IMR-90 (cell line): ENCODE measurements at regions not wholly inside any gene's neighbourhood (a gene's known extent, or its start where the extent isn't known, plus 50 kb on each side); places are given as distances from the start of the nearest gene placed in this dataset.

Experiments used
- ATAC-seq: fragments of 200-7000 bp; cut with Tn5 transposase; 2 replicates; pipeline ENCODE4 v1.9.1; 2020; ENCODE audit warnings: low read depth, mild to moderate bottlenecking, moderate library complexity
- BruUV-seq: library from RNA; stranded (reverse); fragments of 400-500 nt; replicated peaks from 2 replicates; lab custom pipeline; 2021; lab: Mats Ljungman, UMichigan
- CTCF ChIA-PET: fragments of 300-600 bp; formaldehyde crosslinking; extraction: SDS; loops from one replicate; lab custom pipeline; 2021; ENCODE audit warnings: antibody characterized with exemption; lab: Yijun Ruan, JAX
- POLR2A ChIA-PET: fragments of 300-600 bp; sonication (Branson Sonifier 250); formaldehyde crosslinking; loops from one replicate; lab custom pipeline; 2022; ENCODE audit warnings: antibody characterized with exemption; ENCODE audit not compliant: unreplicated experiment; lab: Charles Lee
- DNase-seq: peaks from one replicate; pipeline ENCODE4 v3.0.0; 2013
- H2AFZ ChIP-seq: replicated peaks from 2 replicates; pipeline ENCODE3; 2013; ENCODE audit warnings: low read length, mild to moderate bottlenecking; ENCODE audit not compliant: poor library complexity
- H2AK5ac ChIP-seq: 2 replicates; pipeline ENCODE4 v1.6.1; 2013; ENCODE audit warnings: low read depth, low read length, inconsistent platforms
- H2AK9ac ChIP-seq: replicated peaks from 2 replicates; pipeline ENCODE3; 2013; ENCODE audit warnings: mild to moderate bottlenecking, low read depth, low read length, moderate library complexity; ENCODE audit not compliant: poor library complexity
- H2BK120ac ChIP-seq: 2 replicates; pipeline ENCODE4 v1.6.1; 2013; ENCODE audit warnings: low read depth, low read length, inconsistent platforms
- H2BK15ac ChIP-seq: 3 replicates; pipeline ENCODE4 v1.6.1; 2013; ENCODE audit warnings: low read depth, low read length, inconsistent platforms
- H2BK20ac ChIP-seq: 2 replicates; pipeline ENCODE4 v1.6.1; 2013; ENCODE audit warnings: low read depth, mild to moderate bottlenecking, inconsistent platforms, low read length, moderate library complexity
- H2BK5ac ChIP-seq: 2 replicates; pipeline ENCODE4 v1.6.1; 2013; ENCODE audit warnings: mild to moderate bottlenecking, low read depth, low read length, inconsistent platforms; ENCODE audit not compliant: poor library complexity, severe bottlenecking
- H3K14ac ChIP-seq: replicated peaks from 2 replicates; pipeline ENCODE4 v1.6.1; 2013; ENCODE audit warnings: low read depth, low read length, inconsistent platforms
- H3K18ac ChIP-seq: 2 replicates; pipeline ENCODE4 v1.6.1; 2013; ENCODE audit warnings: low read depth, low read length, control low read depth
- H3K23ac ChIP-seq: 2 replicates; pipeline ENCODE4 v1.6.1; 2013; ENCODE audit warnings: low read depth, low read length, inconsistent platforms
- H3K27ac ChIP-seq: 2 replicates; pipeline ENCODE4 v1.5.1; 2013; ENCODE audit warnings: mild to moderate bottlenecking, control low read depth, low read length; ENCODE audit not compliant: insufficient read depth
- H3K27me3 ChIP-seq: 2 replicates; pipeline ENCODE4 v1.6.1; 2013; ENCODE audit warnings: low read length; ENCODE audit not compliant: control insufficient read depth, insufficient read depth
- H3K36me3 ChIP-seq: 2 replicates; pipeline ENCODE4 v1.6.1; 2013; ENCODE audit warnings: low read length, mixed read lengths; ENCODE audit not compliant: control insufficient read depth, insufficient read depth
- H3K4ac ChIP-seq: 2 replicates; pipeline ENCODE4 v1.6.1; 2013; ENCODE audit warnings: low read depth, low read length, inconsistent platforms
- H3K4me1 ChIP-seq: 2 replicates; pipeline ENCODE4 v1.6.1; 2013; ENCODE audit warnings: low read length, mixed read lengths; ENCODE audit not compliant: control insufficient read depth, insufficient read depth
- H3K4me2 ChIP-seq: 2 replicates; pipeline ENCODE4 v1.6.1; 2013; ENCODE audit warnings: low read depth, mild to moderate bottlenecking, control low read depth, low read length, moderate library complexity
- H3K4me3 ChIP-seq: 2 replicates; pipeline ENCODE4 v1.5.1; 2013; ENCODE audit warnings: low read depth, mild to moderate bottlenecking, control low read depth, low read length, moderate library complexity; ENCODE audit not compliant: insufficient read depth
- H3K56ac ChIP-seq: 2 replicates; pipeline ENCODE4 v1.6.1; 2013; ENCODE audit warnings: low read length, inconsistent platforms; ENCODE audit not compliant: insufficient read depth; ENCODE audit errors: extremely low read depth
- H3K79me1 ChIP-seq, 2 experiments: 2 replicates each; pipeline ENCODE4 v1.6.1; 2013; ENCODE audit warnings: low read length in 2 of 2, inconsistent platforms in 1 of 2, low read depth in 1 of 2
- H3K9ac ChIP-seq: 2 replicates; pipeline ENCODE4 v1.6.1; 2013; ENCODE audit warnings: low read depth, low read length, control low read depth
- H3K9me1 ChIP-seq: 2 replicates; pipeline ENCODE4 v1.6.1; 2013; ENCODE audit warnings: low read length, inconsistent platforms; ENCODE audit not compliant: insufficient read depth
- H3K9me3 ChIP-seq: 2 replicates; pipeline ENCODE4 v1.6.1; 2013; ENCODE audit warnings: low read length; ENCODE audit not compliant: control insufficient read depth, insufficient read depth
- H4K20me1 ChIP-seq: 2 replicates; pipeline ENCODE4 v1.6.1; 2013; ENCODE audit warnings: low read length, inconsistent platforms; ENCODE audit not compliant: insufficient read depth
- H4K5ac ChIP-seq: 2 replicates; pipeline ENCODE4 v1.6.1; 2013; ENCODE audit warnings: mild to moderate bottlenecking, low read depth, low read length, control low read depth
- H4K8ac ChIP-seq, 2 experiments: 2 replicates each; pipeline ENCODE4 v1.6.1; 2013; ENCODE audit warnings: low read depth in 2 of 2, low read length in 2 of 2, control low read depth in 1 of 2, inconsistent platforms in 1 of 2
- H4K91ac ChIP-seq: 2 replicates; pipeline ENCODE4 v1.6.1; 2013; ENCODE audit warnings: low read depth, low read length, inconsistent platforms; ENCODE audit not compliant: insufficient read depth
- BHLHE40 ChIP-seq: fragments of 150-350 bp; IDR thresholded peaks from 2 replicates; pipeline ENCODE4 v1.6.1; 2016; ENCODE audit warnings: mild to moderate bottlenecking, low read depth, low read length
- CEBPB ChIP-seq: IDR thresholded peaks from 2 replicates; pipeline ENCODE4 v1.6.1; 2012; ENCODE audit warnings: low read depth, low read length, improper control_type of control experiment
- CHD1 ChIP-seq: IDR thresholded peaks from 2 replicates; pipeline ENCODE4 v1.6.1; 2012; ENCODE audit warnings: low read depth, low read length, improper control_type of control experiment
- CTCF ChIP-seq: conservative IDR thresholded peaks from 2 replicates; pipeline ENCODE4 v1.5.1; 2012; ENCODE audit warnings: mild to moderate bottlenecking, low read depth, low read length, improper control_type of control experiment
- ELK1 ChIP-seq: fragments of 150-350 bp; IDR thresholded peaks from 2 replicates; pipeline ENCODE4 v1.6.1; 2016; ENCODE audit warnings: low read depth, mild to moderate bottlenecking, low read length, moderate library complexity, borderline replicate concordance
- FOS ChIP-seq: fragments of 150-350 bp; IDR thresholded peaks from 2 replicates; pipeline ENCODE4 v1.6.1; 2016; ENCODE audit warnings: low read depth, low read length
- MAFK ChIP-seq: IDR thresholded peaks from 2 replicates; pipeline ENCODE4 v1.6.1; 2012; ENCODE audit warnings: low read depth, low read length, improper control_type of control experiment
- MAZ ChIP-seq: IDR thresholded peaks from 2 replicates; pipeline ENCODE4 v1.6.1; 2012; ENCODE audit warnings: low read depth, mild to moderate bottlenecking, low read length, improper control_type of control experiment, moderate library complexity, borderline replicate concordance
- MXI1 ChIP-seq: IDR thresholded peaks from 2 replicates; pipeline ENCODE4 v1.6.1; 2012; ENCODE audit warnings: low read depth, mild to moderate bottlenecking, low read length, moderate library complexity, borderline replicate concordance
- NFE2L2 ChIP-seq: fragments of 150-350 bp; IDR thresholded peaks from 2 replicates; pipeline ENCODE4 v1.6.1; 2016; ENCODE audit warnings: low read depth, mild to moderate bottlenecking, low read length
- POLR2A ChIP-seq: IDR thresholded peaks from 2 replicates; pipeline ENCODE4 v1.6.1; 2012; ENCODE audit warnings: mild to moderate bottlenecking, low read depth, low read length
- RAD21 ChIP-seq: IDR thresholded peaks from 2 replicates; pipeline ENCODE4 v1.6.1; 2012; ENCODE audit warnings: low read length, improper control_type of control experiment
- RCOR1 ChIP-seq: IDR thresholded peaks from 2 replicates; pipeline ENCODE4 v1.6.1; 2012; ENCODE audit warnings: mild to moderate bottlenecking, low read length, improper control_type of control experiment; ENCODE audit not compliant: insufficient replicate concordance
- RFX5 ChIP-seq: IDR thresholded peaks from 2 replicates; pipeline ENCODE4 v1.8.0; 2012; ENCODE audit warnings: low read depth, mild to moderate bottlenecking, low read length, moderate library complexity
- SMC3 ChIP-seq: fragments of 150-350 bp; IDR thresholded peaks from 2 replicates; pipeline ENCODE4 v1.6.1; 2016; ENCODE audit warnings: low read depth, mild to moderate bottlenecking, antibody characterized with exemption, low read length, moderate library complexity
- USF2 ChIP-seq: fragments of 150-350 bp; IDR thresholded peaks from 2 replicates; pipeline ENCODE4 v1.6.1; 2017; ENCODE audit warnings: mild to moderate bottlenecking, antibody characterized with exemption, low read length, low read depth
- WGBS, 2 experiments: methylation state at CpG; one replicate each; pipeline versions ENCODE4 v1.1.5 to v1.1.7; 2013; ENCODE audit warnings: missing lambda C conversion rate in 2 of 2; ENCODE audit not compliant: insufficient read length in 1 of 2; ENCODE audit errors: extremely low coverage in 2 of 2; 5-methylcytosine and 5-hydroxymethylcytosine counted together
- dilution Hi-C: fragments of 300-500 bp; cut with HindIII; formaldehyde crosslinking; loops from one replicate; pipeline ENCODE4 v1.14.3; 2018; ENCODE audit warnings: low sequenced_read_pairs; ENCODE audit not compliant: unreplicated experiment
- in situ Hi-C: fragments of 300-500 bp; cut with MboI; formaldehyde crosslinking; loops from 3 replicates; pipeline ENCODE4 v1.14.3; 2019; ENCODE audit warnings: low sequenced_read_pairs, inconsistent platforms, mixed read lengths
- intact Hi-C: fragments of 100-400 bp; cut with micrococcal nuclease; formaldehyde crosslinking; loops from 2 replicates; pipeline ENCODE4 v1.10.0; 2022

- Histone ChIP-seq H3K36me3 (no peaks in the 10 kb centered on the region), H3K9me1 (no peaks in the 10 kb centered on the region), H3K23ac (no peak overlapping the region), H3K4me1 (no peaks in the 10 kb centered on the region), H2BK120ac (no peak overlapping the region), H3K18ac (no peak overlapping the region), H3K27ac (no peak overlapping the region), H4K20me1 (no peaks in the 10 kb centered on the region), H4K8ac (no peak overlapping the region), H4K5ac (no peak overlapping the region), H2BK20ac (no peak overlapping the region), H3K27me3 (no peaks in the 10 kb centered on the region), H2AK9ac (no peak overlapping the region), H2BK15ac (no peak overlapping the region), H3K4ac (no peak overlapping the region), H3K14ac (no peak overlapping the region), H3K4me3 (no peak overlapping the region), H2AFZ (no peak overlapping the region), H3K4me2 (no peak overlapping the region), H2AK5ac (no peak overlapping the region), H3K9me3 (peaks cover 6% of the 10 kb centered on the region), H3K79me1 (no peaks in the 10 kb centered on the region), H4K91ac (no peak overlapping the region), H2BK5ac (no peak overlapping the region), H3K56ac (no peak overlapping the region), H3K9ac (no peak overlapping the region)
- no TSS peak for BruUV-seq
- WGBS, 2 experiments: no CpG with 5 or more reads among the region's 1 CpG
- dilution Hi-C loops (no loop called here), in situ Hi-C loops (no loop called here), intact Hi-C loops (no loop called here)
- DNase-seq (no peak), ATAC-seq (no peak)
- ChIA-PET CTCF (no interaction called here), POLR2A (no interaction called here)
- TF ChIP-seq MAZ (no peak), CHD1 (no peak), CEBPB (no peak), ELK1 (no peak), RFX5 (no peak), BHLHE40 (no peak), SMC3 (no peak), NFE2L2 (no peak), RCOR1 (no peak), MAFK (no peak), POLR2A (no peak), CTCF (no peak), MXI1 (no peak), USF2 (no peak), RAD21 (no peak), FOS (no peak)
These were observed 349.3 kb upstream of the KIAA1217 start for GRCh38 chr10:23859598-23859997.
